SH-SY5Y (cell line): ENCODE measurements at regions not wholly inside any gene's neighbourhood (a gene's known extent, or its start where the extent isn't known, plus 50 kb on each side); places are given as distances from the start of the nearest gene placed in this dataset.

Experiments
- GATA2 ChIP-seq: IDR thresholded peaks from 2 replicates; pipeline ENCODE4 v1.6.1; 2011; ENCODE audit warnings: mild to moderate bottlenecking, low read depth, low read length
- GATA3 ChIP-seq: IDR thresholded peaks from 2 replicates; pipeline ENCODE4 v1.6.1; 2011; ENCODE audit warnings: low read depth, mild to moderate bottlenecking, low read length, moderate library complexity

- TF ChIP-seq GATA3 (no peak), GATA2 (no peak)
These were observed 731.5 kb upstream of the SGCG start for GRCh38 chr13:22449251-22449650.
